ENCODE measurements at regions not wholly inside any gene's neighbourhood (a gene's known extent, or its start where the extent isn't known, plus 50 kb on each side); places are given as distances from the start of the nearest gene placed in this dataset.

DNA sequence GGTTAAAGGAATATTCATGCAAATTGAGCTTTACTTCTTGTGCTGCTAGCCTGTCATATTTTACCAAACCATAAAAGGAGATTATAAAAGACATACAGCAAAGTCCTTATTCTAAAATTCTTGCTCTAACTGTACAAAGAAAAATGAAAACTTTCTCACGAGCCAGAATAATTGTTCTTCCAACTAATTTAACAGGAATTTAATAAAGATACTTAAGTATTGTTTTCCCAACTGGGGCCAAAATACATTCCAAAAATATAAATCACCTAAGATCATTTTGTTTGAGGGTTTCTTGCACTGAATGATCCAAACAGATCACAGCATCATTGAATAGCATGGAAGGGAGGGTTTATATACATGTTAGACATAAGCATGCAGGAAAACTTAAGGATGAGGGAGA, 127.1 kb upstream of the PCDH18 start:
- Histone ChIP-seq H3K4me3 (ENCODE audit: low read depth in 1 of 5, low read length in 5 of 5) (no peak overlapping the region), H3K4me1 (ENCODE audit: control insufficient read depth in 5 of 5, insufficient read depth in 5 of 5, low read length in 5 of 5) (peaks cover 0 to 35% (median 8%) of the 10 kb centered on the region in 5 donors), H3K9ac (ENCODE audit: low read length in 5 of 5) (no peak overlapping the region), H3K27ac (ENCODE audit: low read depth, low read length) (peak overlapping the region; percentile 89), H3K27me3 (ENCODE audit: control insufficient read depth in 5 of 5, insufficient read depth in 4 of 5, low read length in 5 of 5) (no peaks in the 10 kb centered on the region), H3K9me3 (ENCODE audit: control insufficient read depth in 5 of 5, low read length in 5 of 5) (peaks cover 0 to 5% (median 0%) of the 10 kb centered on the region in 5 donors), H3K36me3 (ENCODE audit: control insufficient read depth in 5 of 5, insufficient read depth in 5 of 5, low read length in 5 of 5) (no peaks in the 10 kb centered on the region)

DNA sequence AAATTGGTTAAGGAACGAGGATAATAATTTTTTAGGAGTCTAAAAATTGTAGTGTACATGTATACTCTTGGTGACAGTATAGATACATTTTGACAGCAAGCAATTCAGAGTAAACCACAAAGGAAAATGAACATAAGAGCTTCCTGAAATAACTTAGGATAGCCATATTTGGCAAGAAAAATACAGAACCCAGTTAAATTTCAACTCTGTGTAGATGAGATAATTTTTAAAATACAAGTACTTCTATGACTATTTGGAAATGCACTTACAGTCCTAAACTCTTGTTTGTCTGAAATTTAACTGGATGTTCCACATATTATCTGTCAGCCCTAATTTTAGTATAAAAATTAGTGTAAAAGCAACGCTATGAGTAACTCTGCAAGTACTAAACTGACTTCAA, 124.4 kb upstream of the PCDH18 start:
- H3K27ac ChIP-seq (ENCODE audit: low read depth, low read length), result no peak overlapping the region

DNA sequence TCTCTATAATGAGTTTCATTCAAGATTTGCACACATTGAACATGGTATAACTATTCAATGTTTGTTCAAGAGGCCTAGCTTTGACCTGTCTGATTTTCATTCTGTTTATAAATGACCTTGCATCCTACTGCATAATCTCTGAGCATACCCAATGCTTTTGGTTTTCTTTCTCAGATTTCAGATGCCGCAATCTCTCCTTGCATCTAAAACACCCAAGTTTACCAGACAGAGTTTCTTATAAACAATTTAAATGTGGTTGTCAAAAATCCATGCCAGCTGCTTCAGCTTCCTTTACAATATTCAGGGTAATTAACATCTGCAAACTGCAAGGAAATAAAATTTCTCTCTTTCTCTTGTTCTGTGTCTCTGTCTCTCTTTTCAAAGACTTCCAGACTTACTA, 123.0 kb upstream of the PCDH18 start:
- no peaks in the 10 kb centered on the region for H3K27me3 ChIP-seq (ENCODE audit: control insufficient read depth in 5 of 5, insufficient read depth in 4 of 5, low read length in 5 of 5)
- H3K36me3 ChIP-seq (ENCODE audit: control insufficient read depth in 5 of 5, insufficient read depth in 5 of 5, low read length in 5 of 5), result no peaks in the 10 kb centered on the region
- H3K27ac ChIP-seq (ENCODE audit: low read depth, low read length), result no peak overlapping the region
- peaks cover 0 to 33% (median 3%) of the 10 kb centered on the region in 5 donors for H3K4me1 ChIP-seq (ENCODE audit: control insufficient read depth in 5 of 5, insufficient read depth in 5 of 5, low read length in 5 of 5)
- H3K4me3 ChIP-seq (ENCODE audit: low read depth in 1 of 5, low read length in 5 of 5), result no peak overlapping the region
- H3K9me3 ChIP-seq (ENCODE audit: control insufficient read depth in 5 of 5, low read length in 5 of 5), result no peaks in the 10 kb centered on the region
- no peak overlapping the region for H3K9ac ChIP-seq (ENCODE audit: low read length in 5 of 5)

More for the DNA sequence above, 124.4 kb upstream of the PCDH18 start:
- Histone ChIP-seq H3K4me3 (ENCODE audit: low read depth in 1 of 5, low read length in 5 of 5) (no peak overlapping the region), H3K27me3 (ENCODE audit: control insufficient read depth in 5 of 5, insufficient read depth in 4 of 5, low read length in 5 of 5) (no peaks in the 10 kb centered on the region), H3K36me3 (ENCODE audit: control insufficient read depth in 5 of 5, insufficient read depth in 5 of 5, low read length in 5 of 5) (no peaks in the 10 kb centered on the region), H3K4me1 (ENCODE audit: control insufficient read depth in 5 of 5, insufficient read depth in 5 of 5, low read length in 5 of 5) (peaks cover 0 to 33% (median 8%) of the 10 kb centered on the region in 5 donors), H3K9ac (ENCODE audit: low read length in 5 of 5) (no peak overlapping the region), H3K9me3 (ENCODE audit: control insufficient read depth in 5 of 5, low read length in 5 of 5) (peaks cover 0 to under 1% (median 0%) of the 10 kb centered on the region in 5 donors)

GRCh38 chr4:137651128-137651527, 118.8 kb upstream of the PCDH18 start:
- Histone ChIP-seq H3K9me3 (ENCODE audit: control insufficient read depth in 5 of 5, low read length in 5 of 5) (peaks cover 0 to 2% (median 0%) of the 10 kb centered on the region in 5 donors), H3K36me3 (ENCODE audit: control insufficient read depth in 5 of 5, insufficient read depth in 5 of 5, low read length in 5 of 5) (no peaks in the 10 kb centered on the region), H3K27me3 (ENCODE audit: control insufficient read depth in 5 of 5, insufficient read depth in 4 of 5, low read length in 5 of 5) (no peaks in the 10 kb centered on the region), H3K9ac (ENCODE audit: low read length in 5 of 5) (no peak overlapping the region), H3K4me3 (ENCODE audit: low read depth in 1 of 5, low read length in 5 of 5) (no peak overlapping the region), H3K4me1 (ENCODE audit: control insufficient read depth in 5 of 5, insufficient read depth in 5 of 5, low read length in 5 of 5) (peaks cover 0 to 16% (median 0%) of the 10 kb centered on the region in 5 donors), H3K27ac (ENCODE audit: low read depth, low read length) (no peak overlapping the region)

GRCh38 chr4:137649711-137650450, 117.6 kb upstream of the PCDH18 start:
- Histone ChIP-seq H3K9me3 (ENCODE audit: control insufficient read depth in 5 of 5, low read length in 5 of 5) (peaks cover 0 to 2% (median 0%) of the 10 kb centered on the region in 5 donors), H3K36me3 (ENCODE audit: control insufficient read depth in 5 of 5, insufficient read depth in 5 of 5, low read length in 5 of 5) (no peaks in the 10 kb centered on the region), H3K4me3 (ENCODE audit: low read depth in 1 of 5, low read length in 5 of 5) (no peak overlapping the region), H3K27ac (ENCODE audit: low read depth, low read length) (no peak overlapping the region), H3K27me3 (ENCODE audit: control insufficient read depth in 5 of 5, insufficient read depth in 4 of 5, low read length in 5 of 5) (no peaks in the 10 kb centered on the region), H3K4me1 (ENCODE audit: control insufficient read depth in 5 of 5, insufficient read depth in 5 of 5, low read length in 5 of 5) (peaks cover 0 to 14% (median 0%) of the 10 kb centered on the region in 5 donors), H3K9ac (ENCODE audit: low read length in 5 of 5) (no peak overlapping the region)

DNA sequence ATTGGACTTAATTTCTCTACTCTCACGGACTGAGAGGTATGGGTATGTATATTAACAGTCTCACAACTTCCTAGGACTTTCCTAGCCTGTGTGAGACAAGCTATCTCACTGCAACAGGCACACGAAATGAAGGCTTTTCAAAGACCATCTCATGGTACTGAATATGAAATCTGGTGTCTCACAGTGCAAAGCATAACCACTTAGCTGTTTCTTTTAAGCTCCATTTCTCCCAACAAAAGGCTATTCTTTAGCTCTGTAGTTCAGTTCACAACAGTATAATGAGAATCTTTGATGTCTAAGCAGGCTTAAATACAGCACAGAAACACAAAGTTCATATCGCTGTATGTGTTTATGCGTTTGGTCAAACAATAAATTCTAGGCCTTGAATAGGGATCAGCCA, 116.2 kb upstream of the PCDH18 start:
- Histone ChIP-seq H3K36me3 (ENCODE audit: control insufficient read depth in 5 of 5, insufficient read depth in 5 of 5, low read length in 5 of 5) (no peaks in the 10 kb centered on the region), H3K27ac (ENCODE audit: low read depth, low read length) (no peak overlapping the region), H3K9ac (ENCODE audit: low read length in 5 of 5) (no peak overlapping the region), H3K27me3 (ENCODE audit: control insufficient read depth in 5 of 5, insufficient read depth in 4 of 5, low read length in 5 of 5) (no peaks in the 10 kb centered on the region), H3K4me3 (ENCODE audit: low read depth in 1 of 5, low read length in 5 of 5) (no peak overlapping the region), H3K4me1 (ENCODE audit: control insufficient read depth in 5 of 5, insufficient read depth in 5 of 5, low read length in 5 of 5) (peaks cover 0 to 27% (median 10%) of the 10 kb centered on the region in 5 donors), H3K9me3 (ENCODE audit: control insufficient read depth in 5 of 5, low read length in 5 of 5) (peaks cover 0 to 2% (median 0%) of the 10 kb centered on the region in 5 donors)

- Histone ChIP-seq H3K9me3 (ENCODE audit: control insufficient read depth in 5 of 5, low read length in 5 of 5) (peaks cover 0 to 2% (median 0%) of the 10 kb centered on the region in 5 donors), H3K4me1 (ENCODE audit: control insufficient read depth in 5 of 5, insufficient read depth in 5 of 5, low read length in 5 of 5) (peaks cover 0 to 21% (median 10%) of the 10 kb centered on the region in 5 donors), H3K4me3 (ENCODE audit: low read depth in 1 of 5, low read length in 5 of 5) (no peak overlapping the region), H3K36me3 (ENCODE audit: control insufficient read depth in 5 of 5, insufficient read depth in 5 of 5, low read length in 5 of 5) (no peaks in the 10 kb centered on the region), H3K27me3 (ENCODE audit: control insufficient read depth in 5 of 5, insufficient read depth in 4 of 5, low read length in 5 of 5) (no peaks in the 10 kb centered on the region), H3K27ac (ENCODE audit: low read depth, low read length) (no peak overlapping the region), H3K9ac (ENCODE audit: low read length in 5 of 5) (no peak overlapping the region)
These were observed 115.1 kb upstream of the PCDH18 start for GRCh38 chr4:137647375-137647774.

- Histone ChIP-seq H3K9ac (ENCODE audit: low read length in 5 of 5) (no peak overlapping the region), H3K36me3 (ENCODE audit: control insufficient read depth in 5 of 5, insufficient read depth in 5 of 5, low read length in 5 of 5) (no peaks in the 10 kb centered on the region), H3K27ac (ENCODE audit: low read depth, low read length) (peak overlapping the region; percentile 63), H3K4me1 (ENCODE audit: control insufficient read depth in 5 of 5, insufficient read depth in 5 of 5, low read length in 5 of 5) (peaks cover 0 to 33% (median 10%) of the 10 kb centered on the region in 5 donors), H3K4me3 (ENCODE audit: low read depth in 1 of 5, low read length in 5 of 5) (peak overlapping the region in 2 of 5 donors; percentile 23 to 38), H3K9me3 (ENCODE audit: control insufficient read depth in 5 of 5, low read length in 5 of 5) (peaks cover 0 to 2% (median 0%) of the 10 kb centered on the region in 5 donors), H3K27me3 (ENCODE audit: control insufficient read depth in 5 of 5, insufficient read depth in 4 of 5, low read length in 5 of 5) (no peaks in the 10 kb centered on the region)
These were observed 111.9 kb upstream of the PCDH18 start for GRCh38 chr4:137644201-137644600.

DNA sequence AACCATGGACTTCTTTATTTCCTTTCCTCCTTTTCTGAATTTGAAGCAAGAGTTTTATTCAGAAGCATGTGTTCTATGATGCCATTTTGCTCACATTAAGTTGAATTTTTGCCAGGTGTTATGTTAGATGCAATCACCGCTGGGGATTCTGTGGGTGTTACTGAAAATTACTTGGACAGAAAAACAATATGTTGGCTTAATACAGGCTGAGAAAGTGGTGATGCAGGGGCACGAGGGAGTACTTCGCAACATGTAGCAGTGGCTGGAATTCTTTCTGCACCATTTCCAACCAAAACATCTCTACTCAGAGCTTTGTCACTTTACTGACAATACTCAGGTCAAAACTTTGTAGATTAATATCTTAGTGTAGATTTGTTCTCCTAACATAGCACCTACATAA, 109.2 kb upstream of the PCDH18 start:
- H3K9ac ChIP-seq (ENCODE audit: low read length in 5 of 5), result no peak overlapping the region
- no peaks in the 10 kb centered on the region for H3K9me3 ChIP-seq (ENCODE audit: control insufficient read depth in 5 of 5, low read length in 5 of 5)
- H3K27me3 ChIP-seq (ENCODE audit: control insufficient read depth in 5 of 5, insufficient read depth in 4 of 5, low read length in 5 of 5), result no peaks in the 10 kb centered on the region
- H3K36me3 ChIP-seq (ENCODE audit: control insufficient read depth in 5 of 5, insufficient read depth in 5 of 5, low read length in 5 of 5), result no peaks in the 10 kb centered on the region
- peak overlapping the region; percentile 77 for H3K27ac ChIP-seq (ENCODE audit: low read depth, low read length)
- H3K4me1 ChIP-seq (ENCODE audit: control insufficient read depth in 5 of 5, insufficient read depth in 5 of 5, low read length in 5 of 5), result peaks cover 0 to 33% (median 10%) of the 10 kb centered on the region in 5 donors
- H3K4me3 ChIP-seq (ENCODE audit: low read depth in 1 of 5, low read length in 5 of 5), result no peak overlapping the region

GRCh38 chr4:137640838-137641158, 108.5 kb upstream of the PCDH18 start:
- H3K27ac ChIP-seq (ENCODE audit: low read depth, low read length), result peak overlapping the region; percentile 77
- H3K27me3 ChIP-seq (ENCODE audit: control insufficient read depth in 5 of 5, insufficient read depth in 4 of 5, low read length in 5 of 5), result no peaks in the 10 kb centered on the region
- H3K4me3 ChIP-seq (ENCODE audit: low read depth in 1 of 5, low read length in 5 of 5), result no peak overlapping the region
- H3K4me1 ChIP-seq (ENCODE audit: control insufficient read depth in 5 of 5, insufficient read depth in 5 of 5, low read length in 5 of 5), result peaks cover 0 to 33% (median 10%) of the 10 kb centered on the region in 5 donors
- H3K9ac ChIP-seq (ENCODE audit: low read length in 5 of 5), result no peak overlapping the region
- H3K9me3 ChIP-seq (ENCODE audit: control insufficient read depth in 5 of 5, low read length in 5 of 5), result no peaks in the 10 kb centered on the region
- no peaks in the 10 kb centered on the region for H3K36me3 ChIP-seq (ENCODE audit: control insufficient read depth in 5 of 5, insufficient read depth in 5 of 5, low read length in 5 of 5)
